Stimulated activated CD4-positive, alpha-beta T cell treated with anti-CD3 and anti-CD28 coated beads, Interleukin-12 subunit alpha, Interleukin-12 subunit beta, amount 100 ng/mL, for 24 hours (primary cell): ENCODE measurements at regions not wholly inside any gene's neighbourhood (a gene's known extent, or its start where the extent isn't known, plus 50 kb on each side); places are given as distances from the start of the nearest gene placed in this dataset.

ENCODE experiments used
- DNase-seq, 2 experiments: peaks; one replicate each; pipeline ENCODE4 v3.0.0-alpha.2; 2020; ENCODE audit warnings: low read depth in 2 of 2

GRCh38 chr7:52061666-52062065 lies 745.1 kb upstream of the COBL start:
- no peak for DNase-seq

- DNase-seq, result no peak
Measured at GRCh38 chr7:52053525-52053924, 736.9 kb upstream of the COBL start.

GRCh38 chr7:52030722-52031121 lies 714.1 kb upstream of the COBL start:
- no peak for DNase-seq

GRCh38 chr7:52026140-52026539 lies 709.5 kb upstream of the COBL start:
- no peak for DNase-seq

- DNase-seq, result no peak
Measured at GRCh38 chr7:52021343-52021742, 704.7 kb upstream of the COBL start.

- no peak for DNase-seq
Measured at GRCh38 chr7:52018680-52019054, 702.1 kb upstream of the COBL start.

- DNase-seq, result no peak
Measured at GRCh38 chr7:52017802-52018679, 701.4 kb upstream of the COBL start.

GRCh38 chr7:52009181-52009580 lies 692.6 kb upstream of the COBL start:
- DNase-seq, result no peak

- no peak for DNase-seq
Measured at GRCh38 chr7:52006674-52007073, 690.1 kb upstream of the COBL start.

GRCh38 chr7:52005613-52006012 lies 689.0 kb upstream of the COBL start:
- no peak for DNase-seq

GRCh38 chr7:51995596-51996179 lies 679.1 kb upstream of the COBL start:
- DNase-seq, result no peak

GRCh38 chr7:51982653-51983052 lies 666.0 kb upstream of the COBL start:
- no peak for DNase-seq

GRCh38 chr7:51980812-51981211 lies 664.2 kb upstream of the COBL start:
- no peak for DNase-seq

GRCh38 chr7:51980313-51980712 lies 663.7 kb upstream of the COBL start:
- no peak for DNase-seq

GRCh38 chr7:51977913-51978312 lies 661.3 kb upstream of the COBL start:
- DNase-seq, result no peak

GRCh38 chr7:51973939-51974338 lies 657.3 kb upstream of the COBL start:
- DNase-seq, result no peak

- DNase-seq, result no peak
Measured at GRCh38 chr7:51973071-51973470, 656.5 kb upstream of the COBL start.

GRCh38 chr7:51970961-51971665 lies 654.5 kb upstream of the COBL start:
- DNase-seq, result no peak

- DNase-seq, result no peak
Measured at GRCh38 chr7:51968461-51968860, 651.9 kb upstream of the COBL start.

- no peak for DNase-seq
Measured at GRCh38 chr7:51965454-51965853, 648.8 kb upstream of the COBL start.

- no peak for DNase-seq
Measured at GRCh38 chr7:51961804-51962203, 645.2 kb upstream of the COBL start.

GRCh38 chr7:51950813-51951212 lies 634.2 kb upstream of the COBL start:
- no peak for DNase-seq
